ENCODE measurements at regions not wholly inside any gene's neighbourhood (a gene's known extent, or its start where the extent isn't known, plus 50 kb on each side); places are given as distances from the start of the nearest gene placed in this dataset.

DNA sequence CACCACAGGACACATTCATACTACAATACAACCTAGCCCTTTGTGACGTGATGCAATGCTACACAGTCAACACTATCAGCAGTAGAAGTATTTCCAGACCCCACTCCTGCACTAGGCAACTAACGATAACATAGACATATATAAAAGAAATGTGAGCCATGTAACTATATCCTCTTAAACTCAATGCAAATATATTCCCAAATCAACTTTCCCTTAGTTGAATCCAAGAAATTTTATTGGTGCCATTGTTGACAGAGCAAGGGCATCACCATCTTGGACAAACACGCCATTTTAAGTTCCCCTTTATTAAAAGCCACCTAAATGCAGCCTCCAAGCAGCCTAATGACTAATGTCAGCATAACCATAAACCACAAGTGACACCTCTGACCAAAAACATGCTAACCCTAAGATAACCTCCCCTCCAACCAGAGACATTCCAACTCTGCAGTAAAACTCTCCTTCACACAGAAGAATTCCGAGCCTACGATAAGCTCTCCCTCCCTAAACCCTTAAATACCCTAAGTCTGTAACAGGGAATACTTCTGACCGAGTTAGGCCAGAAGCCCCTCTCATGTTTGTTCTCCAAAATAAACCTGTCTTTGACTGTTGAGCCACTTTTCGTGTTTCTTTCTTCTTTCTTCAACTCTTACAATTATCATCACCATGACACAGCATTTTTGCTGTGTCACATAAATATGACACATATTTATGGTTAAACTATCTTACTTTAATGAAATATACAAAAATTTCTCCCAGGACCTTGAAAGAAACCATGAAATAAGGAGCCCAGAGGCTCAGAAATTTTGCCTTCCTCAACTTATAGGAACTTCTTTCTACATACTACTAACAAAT is 1497.8 kb downstream of the EFNA5 start:
- no peak for DNase-seq

DNA sequence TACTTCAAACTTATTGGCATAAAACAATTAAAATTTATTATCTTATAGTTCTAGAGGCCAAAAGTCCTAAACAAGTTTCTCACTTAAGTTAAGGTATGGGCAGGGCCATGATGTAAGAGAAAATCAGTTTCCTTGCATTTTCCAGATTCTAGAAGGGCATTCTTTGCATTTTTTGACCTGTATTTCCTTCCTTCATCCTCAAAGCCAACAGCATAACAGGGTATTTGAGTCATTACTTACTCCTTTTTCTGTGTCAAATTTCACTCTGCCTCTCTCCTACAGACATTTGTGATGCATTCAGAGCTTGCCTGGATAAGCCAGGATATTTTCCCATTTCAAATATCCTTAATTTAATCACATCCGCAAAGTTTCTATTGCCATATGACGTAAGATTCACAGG is 1499.0 kb downstream of the EFNA5 start:
- no peak for DNase-seq

DNA sequence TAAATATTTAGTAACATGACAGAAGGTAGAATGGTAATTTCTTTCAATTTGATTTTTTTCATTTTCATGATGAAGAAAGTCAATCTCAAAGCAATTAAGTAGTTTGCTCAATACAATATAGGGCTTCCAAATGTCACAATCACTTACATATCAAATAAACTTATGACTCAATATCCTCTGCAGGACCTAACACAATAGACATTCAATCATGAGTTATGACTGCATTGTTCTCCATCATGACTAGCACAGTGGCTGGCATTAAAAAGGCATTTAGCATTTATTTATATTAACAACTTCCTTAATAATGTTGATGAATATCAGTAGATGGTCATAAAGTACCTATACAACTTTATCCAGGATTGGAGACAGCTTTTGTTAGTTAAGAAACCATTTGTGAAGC is 1499.6 kb downstream of the EFNA5 start:
- no peak for DNase-seq

DNA sequence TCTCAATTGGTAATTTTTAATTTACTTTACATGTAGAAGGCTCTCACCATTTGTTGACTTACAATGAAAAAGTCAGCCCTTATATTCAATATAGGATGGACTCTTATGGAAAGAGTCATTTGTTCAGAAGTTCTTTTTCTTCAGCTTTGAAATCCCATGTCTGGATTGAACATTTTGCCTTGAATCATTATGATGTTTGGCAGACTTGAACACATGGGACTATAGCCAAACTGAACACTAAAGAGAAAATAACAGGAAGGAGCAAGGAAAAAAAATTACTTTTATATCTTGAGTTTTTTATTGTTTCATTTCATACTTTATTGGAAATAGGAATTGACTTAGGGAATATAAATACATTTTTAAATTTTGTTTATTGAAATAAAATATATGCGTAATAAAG is 1503.0 kb downstream of the EFNA5 start:
- DNase-seq = no peak

DNA sequence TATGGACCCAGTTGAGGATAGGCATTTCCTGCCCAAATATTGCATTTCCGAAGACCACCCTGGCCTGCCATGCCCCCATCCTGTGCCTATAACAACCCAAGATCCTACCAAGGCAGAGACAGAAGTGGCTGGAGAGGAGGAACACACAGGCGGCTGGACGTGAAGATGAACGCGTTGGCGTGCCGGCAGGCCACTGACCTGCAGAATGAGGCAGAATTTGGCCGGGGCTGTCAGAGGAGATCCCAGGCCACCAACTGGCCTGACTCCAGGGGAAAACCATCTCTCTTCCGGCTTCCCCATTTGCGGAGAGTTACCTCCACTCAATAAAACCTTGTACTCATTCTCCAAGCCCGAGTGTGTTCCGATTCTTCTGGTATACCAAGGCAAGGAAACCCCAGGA is 1507.5 kb downstream of the EFNA5 start:
- no peak for DNase-seq

DNA sequence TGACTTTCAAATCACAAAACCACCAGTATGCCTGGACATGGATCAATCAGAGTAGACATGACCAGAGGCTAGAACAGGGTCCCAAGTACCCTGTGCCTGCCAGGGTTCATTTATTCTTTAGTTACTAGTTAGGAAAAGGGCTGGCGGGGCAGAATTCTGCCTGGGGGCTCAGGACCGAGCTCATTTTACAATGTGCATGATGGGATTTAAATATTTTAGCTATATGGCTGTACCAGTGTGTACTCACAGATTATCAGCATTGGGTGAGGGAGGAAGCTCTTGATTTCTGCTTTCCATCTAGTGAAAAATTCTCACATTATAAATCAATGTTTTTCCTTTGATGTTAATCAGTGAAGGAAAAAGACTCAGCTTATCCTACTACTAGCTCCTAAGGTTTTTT is 1511.1 kb downstream of the EFNA5 start:
- DNase-seq = no peak

DNA sequence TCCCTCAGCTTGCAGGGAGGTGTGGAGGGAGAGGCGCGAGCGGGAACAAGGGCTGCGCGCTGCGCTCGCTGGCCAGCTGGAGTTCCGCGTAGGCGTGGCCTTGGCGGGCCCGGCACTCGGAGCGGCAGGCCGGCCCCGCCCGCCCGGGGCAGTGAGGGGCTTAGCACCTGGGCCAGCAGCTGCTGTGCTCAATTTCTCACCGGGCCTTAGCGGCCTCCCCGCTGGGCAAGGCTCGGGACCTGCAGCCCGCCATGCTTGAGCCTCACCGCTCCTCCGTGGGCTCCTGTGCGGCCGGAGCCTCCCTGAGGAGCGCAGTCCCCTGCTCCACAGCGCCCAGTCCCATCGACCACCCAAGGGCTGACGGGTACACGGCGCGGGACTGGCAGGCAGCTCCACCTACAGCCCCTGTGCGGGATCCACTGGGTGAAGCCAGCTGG is 1516.4 kb downstream of the EFNA5 start:
- DNase-seq = no peak

DNA sequence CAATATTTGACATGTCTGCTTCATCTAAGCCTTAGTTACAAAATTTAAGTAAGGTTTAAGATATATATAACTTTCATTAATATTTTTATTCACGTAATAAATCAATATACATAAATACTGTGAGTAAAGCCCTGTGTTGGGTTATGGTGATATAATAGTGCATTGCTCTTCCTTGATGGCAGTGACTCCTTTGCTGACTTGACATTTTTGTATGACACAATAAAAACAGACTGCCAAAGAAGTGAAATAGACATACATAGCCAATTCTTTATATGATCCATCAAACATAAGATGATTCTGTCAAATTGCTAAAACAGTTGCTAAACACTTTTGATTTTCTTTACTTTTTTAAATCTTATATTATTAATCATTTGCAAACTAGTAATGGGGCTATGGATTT is 1518.2 kb downstream of the EFNA5 start:
- no peak for DNase-seq

DNA sequence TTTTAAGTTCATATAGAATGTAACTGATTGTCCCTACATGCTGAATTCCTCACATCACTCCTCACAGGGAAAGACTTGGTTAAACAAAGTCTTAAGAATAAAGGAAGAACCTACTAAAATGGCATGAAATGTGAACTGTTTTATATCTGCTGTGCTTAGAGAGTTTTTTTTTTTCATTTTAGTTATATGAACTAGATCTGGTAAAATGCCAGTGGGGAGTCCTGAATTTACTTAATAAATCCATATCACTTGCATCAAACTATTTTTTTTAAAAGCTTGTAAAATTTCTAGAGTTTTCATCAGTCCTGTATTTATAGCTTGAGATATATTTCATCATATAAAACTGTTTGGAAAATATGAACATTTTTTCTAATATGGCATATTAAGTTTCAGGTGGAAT is 1528.6 kb downstream of the EFNA5 start:
- no peak for DNase-seq

DNA sequence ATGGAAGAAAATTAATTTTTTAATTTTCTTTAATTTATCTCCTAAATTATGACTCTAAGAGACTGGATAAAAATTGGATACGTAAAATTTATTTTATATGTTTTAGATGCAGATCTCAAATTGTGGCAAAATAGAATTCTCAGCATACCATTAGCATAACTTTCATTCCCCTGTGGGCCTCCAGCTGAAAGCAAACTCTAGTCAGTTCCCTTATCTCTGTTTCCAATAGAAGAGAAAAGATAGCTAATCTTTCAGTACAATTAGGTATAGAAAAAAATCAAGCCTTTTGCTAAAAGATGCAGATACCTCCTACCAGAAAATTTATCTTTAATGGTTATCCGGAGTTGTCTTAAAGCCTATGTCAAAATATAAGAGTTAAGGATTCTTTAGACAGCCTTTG is 1530.6 kb downstream of the EFNA5 start:
- no peak for DNase-seq

DNA sequence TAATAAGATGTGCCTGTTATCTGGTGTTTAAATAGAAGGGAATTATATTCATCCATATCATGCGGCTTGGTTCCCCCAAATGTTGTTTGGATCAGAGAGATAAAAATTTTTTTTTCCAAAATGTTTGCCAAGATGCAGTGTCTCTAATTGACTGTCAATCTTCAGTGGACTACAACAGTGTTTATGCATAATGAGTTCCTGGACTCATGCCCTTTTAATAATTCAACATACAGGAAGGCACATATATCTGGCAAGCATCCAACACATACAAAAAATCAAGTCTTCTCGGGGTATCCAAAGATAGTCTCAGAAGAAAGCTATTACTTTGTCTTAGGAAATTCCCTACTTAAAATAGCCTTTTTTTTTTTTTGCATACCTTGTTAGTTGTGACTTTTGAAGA is 1534.7 kb downstream of the EFNA5 start:
- no peak for DNase-seq

DNA sequence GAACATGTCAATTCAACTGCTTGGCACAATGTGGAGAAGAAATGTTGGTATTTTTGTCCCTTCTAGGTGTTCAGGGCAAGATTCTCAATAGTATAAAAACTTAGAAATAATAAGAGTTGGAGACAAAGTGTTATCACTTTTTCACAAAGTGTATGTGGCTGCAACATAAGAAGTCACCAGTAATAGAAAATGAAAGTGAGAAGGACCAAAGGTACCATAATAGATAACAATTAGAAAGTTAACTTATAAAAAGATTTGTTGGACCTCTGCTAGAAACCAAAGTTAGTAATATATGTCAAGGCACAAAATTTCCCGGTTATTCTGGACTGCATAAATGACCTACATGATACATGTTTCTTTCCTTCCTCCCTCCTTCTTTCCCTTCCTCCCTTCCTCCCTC is 1535.3 kb downstream of the EFNA5 start:
- DNase-seq = no peak

DNA sequence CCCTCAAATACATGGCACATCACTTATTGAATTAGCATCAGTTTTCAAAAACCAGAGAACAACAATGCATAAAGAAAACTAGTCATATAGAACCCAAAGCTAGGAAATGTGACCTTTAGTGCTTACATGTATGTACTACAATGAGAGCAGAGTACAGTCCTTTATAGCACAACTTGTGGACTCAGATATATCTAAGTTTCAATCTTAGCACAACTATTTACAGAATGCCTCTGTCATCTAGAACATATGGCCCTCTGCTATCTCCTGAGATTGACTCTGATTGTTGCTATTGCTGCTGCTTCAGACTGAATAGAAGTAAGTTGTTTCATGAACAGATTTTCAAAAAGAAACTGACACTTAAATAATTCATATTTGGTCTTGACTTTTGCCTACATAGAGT is 1536.2 kb downstream of the EFNA5 start:
- no peak for DNase-seq

DNA sequence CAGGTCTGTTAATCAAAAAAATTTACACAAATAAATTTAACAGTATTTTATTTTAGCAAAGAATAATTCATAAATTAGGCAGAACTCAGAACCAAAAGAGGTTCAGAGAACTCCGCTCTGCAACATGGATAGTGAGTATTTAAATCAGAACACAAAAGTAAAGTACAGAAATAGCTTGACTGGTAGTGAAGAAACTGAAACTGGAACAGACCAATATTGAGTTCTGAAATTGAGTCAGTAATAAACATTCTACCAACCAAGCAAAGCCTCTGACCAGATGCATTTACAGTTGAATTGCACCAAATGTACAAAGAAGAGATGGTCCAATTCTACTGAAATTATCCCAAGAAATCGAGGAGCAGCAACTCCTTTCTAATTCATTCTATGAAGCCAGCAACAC is 1542.8 kb downstream of the EFNA5 start:
- DNase-seq = no peak

DNA sequence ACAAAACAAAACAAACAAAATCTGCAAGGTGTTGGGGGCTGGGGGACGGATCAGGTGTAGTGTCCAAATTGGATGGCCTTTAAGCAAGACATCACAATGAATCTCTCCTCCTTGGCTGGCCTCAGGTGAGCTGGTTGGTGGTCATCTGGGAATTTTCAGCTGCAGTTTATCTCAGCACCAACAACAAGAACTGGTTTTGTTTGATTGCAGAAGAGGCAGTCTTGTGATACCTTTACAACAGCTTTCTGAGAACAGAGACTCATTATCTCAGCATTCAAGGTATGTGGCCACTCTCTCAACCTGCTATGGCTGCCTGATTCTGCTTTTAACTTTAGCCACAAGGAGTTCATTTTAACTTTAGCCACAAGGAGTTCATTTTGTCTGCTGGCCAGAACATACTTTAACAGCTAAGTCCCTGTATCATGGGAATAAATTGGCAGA is 1543.4 kb downstream of the EFNA5 start:
- DNase-seq = no peak

DNA sequence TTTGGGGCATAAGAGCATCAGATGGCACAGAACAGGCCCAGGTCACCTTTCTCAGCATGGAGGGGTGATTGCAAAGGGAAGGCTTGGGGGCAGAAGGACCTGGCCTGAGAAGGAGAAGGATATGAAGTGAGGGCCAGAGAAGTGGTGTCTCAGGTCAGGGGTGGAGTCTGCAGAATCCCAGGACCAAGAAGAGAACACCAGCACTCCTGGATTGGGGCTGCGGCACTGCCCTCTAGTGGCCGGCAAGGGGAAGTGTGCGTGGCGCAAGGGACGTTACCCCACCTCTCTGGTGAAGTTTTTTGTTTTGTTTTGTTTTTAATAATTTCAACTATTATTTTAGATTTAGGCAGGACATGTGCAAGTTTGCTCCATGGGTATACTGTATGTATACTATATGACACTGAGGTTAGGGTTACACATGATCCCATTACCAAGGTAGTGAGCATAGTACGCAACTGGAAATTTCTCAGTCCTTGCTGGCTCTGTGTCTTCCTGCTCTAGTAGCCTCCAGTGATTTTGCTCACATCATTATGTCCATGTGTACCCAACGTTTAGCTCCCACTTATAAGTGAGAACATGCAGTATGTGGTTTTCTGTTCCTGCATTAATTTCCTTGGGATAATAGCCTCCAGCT is 1548.6 kb downstream of the EFNA5 start:
- DNase-seq = no peak

DNA sequence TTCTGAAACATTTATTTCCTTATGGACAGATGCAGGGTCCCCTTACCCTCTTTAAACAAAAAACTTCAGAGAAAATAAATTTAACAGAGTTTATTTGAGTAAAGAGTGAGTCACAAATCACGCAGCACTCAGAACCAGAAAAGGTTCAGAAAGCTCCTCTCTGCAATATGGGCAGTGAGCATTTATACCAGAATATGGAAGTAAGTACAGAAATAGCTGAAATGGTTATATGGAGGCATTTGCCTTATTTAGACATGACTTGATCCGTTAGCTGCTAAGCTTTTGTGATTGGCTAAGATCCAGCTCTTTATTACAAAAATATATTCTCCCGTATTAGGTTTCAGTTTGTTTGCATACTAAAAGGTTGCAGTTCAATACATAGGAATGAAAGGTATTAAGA is 1554.1 kb downstream of the EFNA5 start:
- DNase-seq = no peak

DNA sequence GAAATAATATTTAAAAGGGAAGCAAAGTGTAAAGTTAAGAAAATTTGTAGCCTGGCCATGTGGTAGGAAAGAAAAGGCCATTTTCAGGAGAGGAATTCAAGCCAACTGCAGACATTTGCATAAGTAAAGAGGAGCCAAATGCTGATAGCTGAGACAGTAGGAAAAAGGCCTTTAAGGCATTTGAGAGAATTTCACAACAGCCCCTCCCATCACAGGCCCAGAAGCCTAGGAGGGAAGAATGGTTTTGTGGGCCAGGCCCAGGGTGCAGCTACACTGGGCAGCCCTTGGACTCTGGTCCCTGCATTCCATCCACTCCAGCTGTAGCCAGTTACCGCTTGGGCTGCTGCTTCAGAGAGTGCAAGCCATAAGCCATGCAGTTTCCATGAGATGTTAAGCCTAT is 1556.8 kb downstream of the EFNA5 start:
- DNase-seq = no peak

DNA sequence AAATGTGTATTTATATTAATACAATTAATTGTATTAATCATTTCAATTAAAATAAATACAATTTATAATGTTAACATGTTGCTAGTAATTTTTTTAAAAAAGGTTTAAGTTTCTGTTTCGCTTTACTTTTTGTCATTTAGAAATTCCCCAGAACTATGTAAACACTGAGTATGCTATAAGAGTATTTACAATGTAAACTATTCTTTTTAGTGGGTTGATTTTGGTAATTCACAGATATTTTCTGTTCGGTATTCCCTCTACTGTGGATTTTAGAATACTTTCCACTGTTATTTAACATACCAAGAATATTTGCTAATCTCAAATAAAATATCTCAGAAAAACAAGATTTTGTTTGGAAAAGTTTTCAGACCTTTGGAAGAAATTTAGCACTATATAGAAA is 1564.4 kb downstream of the EFNA5 start:
- DNase-seq = no peak

DNA sequence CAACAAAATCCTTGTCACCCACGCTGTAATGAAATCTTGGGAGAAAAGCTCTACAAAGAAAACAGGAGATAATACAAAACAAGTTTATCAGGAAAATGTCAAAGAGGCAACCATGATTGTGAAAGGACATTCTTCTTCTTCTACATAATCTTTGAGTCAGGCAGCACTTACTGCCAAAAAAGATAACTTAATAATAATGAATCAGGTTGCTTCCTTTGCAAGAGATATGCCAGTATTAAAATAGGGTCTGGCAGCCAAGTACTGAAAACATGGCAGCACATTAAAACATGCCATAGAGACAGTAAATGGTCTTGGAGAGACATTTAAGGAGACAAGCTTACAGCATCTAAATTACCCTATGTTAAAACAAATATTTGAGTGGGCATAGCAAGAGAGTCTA is 1573.4 kb downstream of the EFNA5 start:
- DNase-seq = no peak

DNA sequence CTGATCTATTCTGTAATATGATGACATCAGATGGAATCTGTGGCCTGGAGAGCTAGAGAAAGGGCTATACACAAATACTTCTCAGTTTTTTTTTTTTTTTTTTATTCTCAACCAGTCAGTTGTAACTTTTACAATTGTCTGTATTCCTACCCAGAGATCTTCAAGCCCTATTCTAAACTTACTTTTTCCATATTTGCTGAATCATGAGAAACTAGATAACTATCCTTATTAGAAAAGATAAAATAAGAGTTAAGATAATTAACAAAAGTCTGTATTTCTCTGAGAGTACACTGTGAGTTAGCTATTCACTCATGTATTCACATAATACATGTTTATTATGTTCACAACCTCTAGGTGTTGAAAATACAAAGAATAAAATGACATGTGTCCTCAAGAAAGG is 1575.9 kb downstream of the EFNA5 start:
- no peak for DNase-seq

DNA sequence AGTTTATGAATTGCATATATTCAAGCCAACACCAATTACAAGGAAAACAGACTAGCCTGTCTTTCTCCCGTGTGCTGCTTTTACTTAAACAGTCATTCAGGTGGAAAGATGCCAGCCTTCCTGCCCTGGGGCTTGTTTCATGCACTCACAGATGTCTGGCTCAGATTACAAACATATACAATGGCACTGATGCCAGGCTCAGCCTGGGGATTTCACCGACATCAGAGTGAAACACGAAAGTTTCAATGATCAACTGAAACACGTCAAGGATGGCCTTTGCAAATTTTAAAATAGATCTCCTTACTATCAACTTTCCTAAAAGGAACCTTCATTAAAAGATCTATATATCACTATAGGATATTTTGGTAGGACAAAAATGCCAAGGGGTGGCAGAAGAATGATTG is 1576.5 kb downstream of the EFNA5 start:
- no peak for DNase-seq

DNA sequence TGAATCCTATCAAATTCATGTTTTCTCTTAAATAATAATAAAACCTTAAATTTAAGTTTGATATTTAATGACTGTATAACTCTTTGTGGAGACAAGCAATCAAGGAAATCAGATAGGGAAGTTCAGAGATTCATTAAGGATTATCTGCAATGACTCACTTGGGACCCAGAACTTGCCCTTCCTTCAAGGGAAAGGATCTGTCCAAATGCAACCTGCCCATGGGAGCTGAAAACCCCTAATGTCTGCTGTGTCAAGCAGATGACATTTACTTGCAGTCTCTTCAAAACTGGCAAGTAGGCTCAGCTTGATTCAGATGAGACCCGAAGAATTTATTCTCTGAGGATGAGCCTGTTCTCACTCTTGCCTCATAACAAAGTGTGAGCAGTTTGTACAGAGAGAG is 1577.6 kb downstream of the EFNA5 start:
- DNase-seq = no peak

DNA sequence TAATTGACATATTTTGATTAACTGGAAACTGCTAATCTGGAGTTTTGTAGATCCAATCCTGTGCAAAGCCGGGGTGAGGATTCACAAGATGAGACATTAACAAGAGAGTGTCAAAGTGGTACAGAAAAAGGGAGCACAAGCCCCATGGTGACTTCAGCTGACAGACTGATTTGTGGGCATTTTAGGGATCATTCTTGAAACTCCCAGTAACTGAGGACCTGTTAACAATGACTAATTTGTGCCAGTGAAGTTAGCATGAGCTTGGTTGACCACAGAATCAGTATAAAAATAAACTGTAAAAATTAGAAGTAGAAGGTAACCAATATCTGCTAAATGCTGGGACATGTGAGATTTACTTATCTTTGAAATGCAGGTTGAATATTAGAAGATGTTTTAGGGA is 1578.3 kb downstream of the EFNA5 start:
- DNase-seq = no peak

DNA sequence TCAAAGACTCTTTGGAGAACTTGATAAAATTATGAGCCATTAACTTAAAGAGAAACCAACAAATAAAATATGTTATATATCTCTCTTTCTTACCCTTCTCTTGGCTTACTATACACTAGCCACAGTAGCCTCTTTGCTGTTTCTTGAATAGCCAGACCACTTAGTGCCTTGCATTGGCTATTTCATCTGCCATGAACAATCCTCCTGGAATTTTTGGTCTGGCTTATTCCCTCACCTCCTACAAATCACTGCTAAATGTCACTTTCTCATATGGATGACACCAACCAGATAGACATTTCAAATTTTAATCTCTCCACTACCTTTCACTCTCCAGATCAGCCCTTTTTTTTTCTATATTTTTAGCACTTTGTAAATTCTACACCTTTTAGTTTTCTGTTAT is 1581.7 kb downstream of the EFNA5 start:
- no peak for DNase-seq
